Adrenal gland (tissue), 9 donors: ENCODE measurements at regions not wholly inside any gene's neighbourhood (a gene's known extent, or its start where the extent isn't known, plus 50 kb on each side); places are given as distances from the start of the nearest gene placed in this dataset.

Experiments
- DNase-seq, 7 donors: peaks; one replicate each; pipeline ENCODE4 v3.0.0-alpha.2; 2019 to 2020
- H3K27ac ChIP-seq, 5 donors: fragments of 200-600 bp; sonication (generic) in 4 of 5; 1 replicate in 3 of 5; 2 replicates in 2 of 5; pipeline versions ENCODE4 v1.5.1 to v1.8.0; 2016 to 2020; ENCODE audit warnings: mild to moderate bottlenecking in 1 of 5
- H3K27me3 ChIP-seq: fragments of 200-600 bp; 2 replicates; pipeline ENCODE4 v1.8.0; 2021
- H3K36me3 ChIP-seq, 2 donors: fragments of 200-600 bp; replicated peaks in 1 of 2; 1 replicate in 1 of 2; 2 replicates in 1 of 2; pipeline versions ENCODE4 v1.5.1 to v1.8.0; 2018 to 2022
- H3K4me1 ChIP-seq, 2 donors: fragments of 200-600 bp; replicated peaks in 1 of 2; 1 replicate in 1 of 2; 2 replicates in 1 of 2; pipeline versions ENCODE4 v1.5.1 to v1.8.0; 2018 to 2021
- H3K4me3 ChIP-seq, 4 donors: fragments of 200-600 bp; sonication (generic) in 3 of 4; one replicate each; pipeline ENCODE4 v1.5.1; 2016 to 2018
- H3K9me3 ChIP-seq, 3 donors: fragments of 200-600 bp; sonication (generic) in 1 of 3; replicated peaks in 1 of 3; 1 replicate in 2 of 3; 2 replicates in 1 of 3; pipeline versions ENCODE4 v1.5.1 to v1.8.0; 2016 to 2021
- POLR2A ChIP-seq, 2 donors: fragments of 450-650 bp; IDR thresholded peaks; one replicate each; pipeline ENCODE4 v1.6.1; 2017; ENCODE audit warnings: antibody characterized with exemption in 2 of 2, mild to moderate bottlenecking in 2 of 2, moderate library complexity in 1 of 2
- WGBS, 4 donors: extraction: QIAGEN DNeasy Blood & Tissue Kit in 2 of 4; methylation state at CpG; one replicate each; pipeline versions ENCODE4 v1.1.5 to v1.1.7; 2013 to 2017; 5-methylcytosine and 5-hydroxymethylcytosine counted together
- intact Hi-C, 2 donors: fragments of 100-400 bp; cut with DNase I; formaldehyde crosslinking; loops; one replicate each; pipeline versions ENCODE4 v1.14.1 to v1.15.0; 2022 to 2023
- TF ChIP-seq, protein P1 (sequence below), 6 experiments: fragments of 450-650 bp in 4 of 6; fragments of 200-600 bp in 2 of 6; sonication (generic) in 1 of 6; IDR thresholded peaks; 1 replicate in 5 of 6; 2 replicates in 1 of 6; pipeline versions ENCODE4 v1.5.1 to v1.8.0; 2016 to 2021; ENCODE audit warnings: antibody characterized with exemption in 6 of 6, mild to moderate bottlenecking in 2 of 6, moderate library complexity in 1 of 6
- donor health status: healthy with polysubstance abuse.
- donor health status: Bipolar disorder and iron deficiency.
- donor health status: DM: yes; HTN: yes; CAD: no.
- donor health status: DM: no; HTN: no; CAD: no.
- donor health status: DM: no; HTN: no; CAD: no.

DNA sequence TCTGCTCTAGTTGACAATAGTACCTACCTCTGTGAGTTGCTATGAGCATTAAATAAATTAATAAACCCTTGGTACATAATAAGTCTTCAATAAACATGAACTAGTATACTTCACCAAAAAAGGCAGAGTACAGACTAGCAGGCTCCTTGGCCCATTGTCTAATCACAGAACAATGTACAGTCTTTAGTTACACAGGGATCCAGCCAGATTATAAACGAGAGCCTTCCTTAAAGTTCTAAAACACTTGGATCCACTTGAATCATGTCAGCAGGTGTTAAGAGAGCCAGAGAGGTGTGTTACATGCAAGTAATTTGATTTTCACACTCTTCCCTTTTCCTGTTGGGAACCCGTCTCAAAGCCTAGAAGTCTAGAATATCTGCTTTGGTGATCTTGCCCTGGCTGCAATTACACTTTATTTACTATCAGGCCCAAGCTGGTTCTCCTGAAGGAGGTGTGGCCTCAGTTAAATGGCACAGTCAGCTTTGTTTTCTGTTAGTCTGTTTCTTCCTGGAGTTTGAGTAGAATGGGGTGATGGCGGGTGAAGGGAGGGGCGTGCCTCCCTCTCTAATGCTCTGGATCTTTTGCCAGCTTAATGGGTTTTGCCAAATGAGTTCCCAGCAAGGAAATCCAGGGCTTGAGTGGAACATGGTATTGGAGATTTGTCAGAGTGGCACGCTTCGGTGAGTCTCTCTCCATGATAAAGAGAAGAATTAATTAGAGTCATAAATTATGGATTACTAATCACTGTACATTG, 570.9 kb upstream of the CAMK1G start:
- intact Hi-C loops: no loop called here
- H3K4me1 ChIP-seq: no peaks in the 10 kb centered on the region
- no peak for TF ChIP-seq POLR2A (IDR thresholded peaks at IDR 0.05)
- TF ChIP-seq, protein P1, sequence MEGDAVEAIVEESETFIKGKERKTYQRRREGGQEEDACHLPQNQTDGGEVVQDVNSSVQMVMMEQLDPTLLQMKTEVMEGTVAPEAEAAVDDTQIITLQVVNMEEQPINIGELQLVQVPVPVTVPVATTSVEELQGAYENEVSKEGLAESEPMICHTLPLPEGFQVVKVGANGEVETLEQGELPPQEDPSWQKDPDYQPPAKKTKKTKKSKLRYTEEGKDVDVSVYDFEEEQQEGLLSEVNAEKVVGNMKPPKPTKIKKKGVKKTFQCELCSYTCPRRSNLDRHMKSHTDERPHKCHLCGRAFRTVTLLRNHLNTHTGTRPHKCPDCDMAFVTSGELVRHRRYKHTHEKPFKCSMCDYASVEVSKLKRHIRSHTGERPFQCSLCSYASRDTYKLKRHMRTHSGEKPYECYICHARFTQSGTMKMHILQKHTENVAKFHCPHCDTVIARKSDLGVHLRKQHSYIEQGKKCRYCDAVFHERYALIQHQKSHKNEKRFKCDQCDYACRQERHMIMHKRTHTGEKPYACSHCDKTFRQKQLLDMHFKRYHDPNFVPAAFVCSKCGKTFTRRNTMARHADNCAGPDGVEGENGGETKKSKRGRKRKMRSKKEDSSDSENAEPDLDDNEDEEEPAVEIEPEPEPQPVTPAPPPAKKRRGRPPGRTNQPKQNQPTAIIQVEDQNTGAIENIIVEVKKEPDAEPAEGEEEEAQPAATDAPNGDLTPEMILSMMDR (IDR thresholded peaks at IDR 0.05): no peak
- no peaks in the 10 kb centered on the region for H3K27me3 ChIP-seq
- WGBS, 4 donors: 81 to 90% (median 86%) methylated on average over 6 of the region's 6 CpGs
- H3K27ac ChIP-seq: no peak overlapping the region
- no peaks in the 10 kb centered on the region for H3K36me3 ChIP-seq
- H3K9me3 ChIP-seq: no peaks in the 10 kb centered on the region
- no peak for DNase-seq
- H3K4me3 ChIP-seq: no peak overlapping the region

DNA sequence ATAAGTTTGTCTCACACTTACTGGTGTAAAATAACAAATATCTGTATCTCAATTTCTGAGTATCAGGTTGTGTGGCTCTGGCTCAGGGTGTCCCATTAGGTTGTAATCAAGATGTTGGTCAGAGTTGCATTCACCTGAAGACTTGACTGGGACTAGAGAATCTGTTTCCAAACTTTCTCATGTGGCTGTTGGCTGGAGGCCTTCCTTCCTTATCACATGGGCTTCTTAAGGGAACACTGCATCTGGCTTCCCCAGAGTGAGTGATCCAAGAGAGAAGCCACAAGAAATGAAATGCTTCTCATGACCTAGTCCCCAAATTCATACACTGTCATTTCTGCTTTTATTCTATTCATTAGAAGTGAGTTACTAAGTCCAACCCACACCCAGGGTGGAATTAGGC, 568.4 kb upstream of the CAMK1G start:
- Histone ChIP-seq H3K4me1 (no peaks in the 10 kb centered on the region), H3K27me3 (no peaks in the 10 kb centered on the region), H3K9me3 (no peaks in the 10 kb centered on the region), H3K36me3 (no peaks in the 10 kb centered on the region), H3K4me3 (no peak overlapping the region), H3K27ac (no peak overlapping the region)
- no peak for DNase-seq
- intact Hi-C loops: no loop called here
- TF ChIP-seq, protein P1 (IDR thresholded peaks at IDR 0.05): no peak
- no peak for TF ChIP-seq POLR2A (IDR thresholded peaks at IDR 0.05)

DNA sequence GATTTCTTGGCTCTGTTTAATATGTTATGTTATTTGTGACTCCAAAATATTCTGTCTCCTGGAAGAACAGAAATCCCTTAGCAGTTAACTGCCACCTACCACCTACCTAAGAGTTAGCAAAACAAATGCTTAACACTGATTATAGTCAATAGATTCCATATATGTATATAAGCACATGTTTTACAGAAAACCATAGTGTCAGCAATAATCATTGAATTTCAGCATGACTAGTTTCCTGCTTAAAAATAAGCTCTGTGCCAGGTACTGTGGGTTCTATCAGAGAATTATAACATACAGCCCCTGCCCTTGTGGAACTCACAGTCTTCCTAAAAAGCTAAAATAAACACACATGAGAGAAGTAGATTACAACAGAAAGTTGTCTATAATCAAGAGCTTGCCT, 561.9 kb upstream of the CAMK1G start:
- H3K9me3 ChIP-seq: no peaks in the 10 kb centered on the region
- H3K27me3 ChIP-seq: no peaks in the 10 kb centered on the region
- H3K4me1 ChIP-seq: no peaks in the 10 kb centered on the region
- no peak overlapping the region for H3K4me3 ChIP-seq
- no peak overlapping the region for H3K27ac ChIP-seq
- TF ChIP-seq, protein P1 (IDR thresholded peaks at IDR 0.05): no peak
- no peak for TF ChIP-seq POLR2A (IDR thresholded peaks at IDR 0.05)
- no peaks in the 10 kb centered on the region for H3K36me3 ChIP-seq
- DNase-seq: no peak
- intact Hi-C loops: no loop called here

DNA sequence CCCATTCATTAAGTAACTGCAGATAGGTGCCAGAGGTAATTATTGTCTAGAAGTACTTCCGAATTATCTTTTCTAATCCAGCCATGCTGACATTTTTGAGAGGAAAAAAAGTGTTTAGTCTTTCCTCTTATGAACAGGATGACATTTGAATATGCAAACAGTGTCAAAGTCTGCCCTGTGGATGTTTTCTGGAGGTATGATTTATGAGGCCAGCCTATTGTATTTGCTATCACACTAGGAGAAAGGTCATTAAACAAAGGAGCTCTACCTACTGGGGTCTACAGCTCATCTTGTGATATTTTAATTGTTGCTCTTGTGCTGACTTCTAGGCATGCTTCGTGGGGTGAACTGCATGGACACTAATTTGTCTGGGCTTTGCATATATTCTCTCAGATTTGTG, 559.7 kb upstream of the CAMK1G start:
- Histone ChIP-seq H3K27me3 (no peaks in the 10 kb centered on the region), H3K4me1 (no peaks in the 10 kb centered on the region), H3K9me3 (no peaks in the 10 kb centered on the region), H3K4me3 (no peak overlapping the region), H3K27ac (no peak overlapping the region), H3K36me3 (no peaks in the 10 kb centered on the region)
- 58 to 73% (median 71%) methylated on average over 2 of the region's 2 CpGs for WGBS, 4 donors
- intact Hi-C loops: no loop called here
- DNase-seq: no peak
- TF ChIP-seq POLR2A (IDR thresholded peaks at IDR 0.05): no peak
- TF ChIP-seq, protein P1 (IDR thresholded peaks at IDR 0.05): no peak
